NCI-H2227 (cell line): ENCODE measurements at regions not wholly inside any gene's neighbourhood (a gene's known extent, or its start where the extent isn't known, plus 50 kb on each side); places are given as distances from the start of the nearest gene placed in this dataset.

ENCODE experiments used
- DNase-seq: peaks from one replicate; lab custom pipeline; 2025; ENCODE audit not compliant: unreplicated experiment; lab: John Stamatoyannopoulos, UW

- peak; percentile 31 for DNase-seq
Measured at GRCh38 chr1:84759756-84760155, 69.5 kb upstream of the SSX2IP start.

- DNase-seq, result peak; percentile 79
Measured at GRCh38 chr1:84758968-84759491, 68.8 kb upstream of the SSX2IP start.

GRCh38 chr1:84758476-84758875, 68.2 kb upstream of the SSX2IP start:
- DNase-seq, result no peak

- peak; percentile 39 for DNase-seq
Measured at GRCh38 chr1:84757301-84757700, 67.0 kb upstream of the SSX2IP start.

GRCh38 chr1:84756455-84757082, 66.3 kb upstream of the SSX2IP start:
- no peak for DNase-seq

GRCh38 chr1:84756001-84756400, 65.7 kb upstream of the SSX2IP start:
- DNase-seq, result no peak

GRCh38 chr1:84755216-84755615, 65.0 kb upstream of the SSX2IP start:
- DNase-seq, result no peak

- peak; percentile 78 for DNase-seq
Measured at GRCh38 chr1:84754386-84754703, 64.1 kb upstream of the SSX2IP start.

GRCh38 chr1:84753516-84754385, 63.5 kb upstream of the SSX2IP start:
- peak; percentile 90 for DNase-seq

- no peak for DNase-seq
Measured at GRCh38 chr1:84750110-84750730, 60.0 kb upstream of the SSX2IP start.

- DNase-seq, result no peak
Measured at GRCh38 chr1:84749427-84749826, 59.2 kb upstream of the SSX2IP start.

GRCh38 chr1:84748364-84748763, 58.1 kb upstream of the SSX2IP start:
- DNase-seq, result no peak

- DNase-seq, result no peak
Measured at GRCh38 chr1:84745857-84746256, 55.6 kb upstream of the SSX2IP start.

- no peak for DNase-seq
Measured at GRCh38 chr1:84743896-84744295, 53.6 kb upstream of the SSX2IP start.

GRCh38 chr1:84742653-84743052, 52.4 kb upstream of the SSX2IP start:
- no peak for DNase-seq

GRCh38 chr1:84740050-84740714, 49.9 kb upstream of the SSX2IP start:
- no peak for DNase-seq
